ENCODE measurements at regions not wholly inside any gene's neighbourhood (a gene's known extent, or its start where the extent isn't known, plus 50 kb on each side); places are given as distances from the start of the nearest gene placed in this dataset.

GRCh38 chr17:36675250-36675649 is 73.9 kb downstream of the MRM1 start:
- no peak overlapping the region for H3K4me3 Mint-ChIP-seq (ENCODE audit: unreplicated experiment)
- H3K9me3 Mint-ChIP-seq (ENCODE audit: low read depth): no peaks in the 10 kb centered on the region
- H3K36me3 Mint-ChIP-seq (ENCODE audit: low read depth): no peaks in the 10 kb centered on the region
- DNase-seq (ENCODE audit: low spot score): peak; percentile 39
- H3K27ac Mint-ChIP-seq (ENCODE audit: unreplicated experiment): no peak overlapping the region
- TF ChIP-seq CTCF (IDR thresholded peaks at IDR 0.05): no peak
- peaks cover 48% of the 10 kb centered on the region for H3K27me3 Mint-ChIP-seq (ENCODE audit: low read depth)
- no peaks in the 10 kb centered on the region for H3K4me1 Mint-ChIP-seq (ENCODE audit: low read depth)

GRCh38 chr17:36675786-36676185 is 74.4 kb downstream of the MRM1 start:
- no peaks in the 10 kb centered on the region for H3K9me3 Mint-ChIP-seq (ENCODE audit: low read depth)
- peaks cover 48% of the 10 kb centered on the region for H3K27me3 Mint-ChIP-seq (ENCODE audit: low read depth)
- no peak for DNase-seq (ENCODE audit: low spot score)
- H3K4me3 Mint-ChIP-seq (ENCODE audit: unreplicated experiment): no peak overlapping the region
- H3K4me1 Mint-ChIP-seq (ENCODE audit: low read depth): no peaks in the 10 kb centered on the region
- TF ChIP-seq CTCF (IDR thresholded peaks at IDR 0.05): no peak
- H3K36me3 Mint-ChIP-seq (ENCODE audit: low read depth): no peaks in the 10 kb centered on the region
- H3K27ac Mint-ChIP-seq (ENCODE audit: unreplicated experiment): no peak overlapping the region

- Mint-ChIP-seq H3K27ac (ENCODE audit: unreplicated experiment) (no peak overlapping the region), H3K4me3 (ENCODE audit: unreplicated experiment) (no peak overlapping the region), H3K27me3 (ENCODE audit: low read depth) (peaks cover 64% of the 10 kb centered on the region), H3K36me3 (ENCODE audit: low read depth) (no peaks in the 10 kb centered on the region), H3K4me1 (ENCODE audit: low read depth) (no peaks in the 10 kb centered on the region), H3K9me3 (ENCODE audit: low read depth) (no peaks in the 10 kb centered on the region)
- peak; percentile 67 for DNase-seq (ENCODE audit: low spot score)
- TF ChIP-seq CTCF (IDR thresholded peaks at IDR 0.05): no peak
Measured at GRCh38 chr17:36679815-36680467, 78.6 kb downstream of the MRM1 start.

GRCh38 chr17:36680701-36681202 is 79.4 kb downstream of the MRM1 start:
- no peak for TF ChIP-seq CTCF (IDR thresholded peaks at IDR 0.05)
- Mint-ChIP-seq H3K27me3 (ENCODE audit: low read depth) (peaks cover 67% of the 10 kb centered on the region), H3K4me3 (ENCODE audit: unreplicated experiment) (no peak overlapping the region), H3K9me3 (ENCODE audit: low read depth) (no peaks in the 10 kb centered on the region), H3K27ac (ENCODE audit: unreplicated experiment) (no peak overlapping the region), H3K36me3 (ENCODE audit: low read depth) (no peaks in the 10 kb centered on the region), H3K4me1 (ENCODE audit: low read depth) (no peaks in the 10 kb centered on the region)
- DNase-seq (ENCODE audit: low spot score): no peak

GRCh38 chr17:36682773-36683172 is 81.4 kb downstream of the MRM1 start:
- Mint-ChIP-seq H3K9me3 (ENCODE audit: low read depth) (no peaks in the 10 kb centered on the region), H3K4me3 (ENCODE audit: unreplicated experiment) (no peak overlapping the region), H3K27ac (ENCODE audit: unreplicated experiment) (no peak overlapping the region), H3K27me3 (ENCODE audit: low read depth) (peaks cover 68% of the 10 kb centered on the region), H3K36me3 (ENCODE audit: low read depth) (peaks cover 2% of the 10 kb centered on the region), H3K4me1 (ENCODE audit: low read depth) (no peaks in the 10 kb centered on the region)
- peak; percentile 47 for DNase-seq (ENCODE audit: low spot score)
- no peak for TF ChIP-seq CTCF (IDR thresholded peaks at IDR 0.05)
